Endothelial cell (in vitro differentiated cells): ENCODE measurements at regions not wholly inside any gene's neighbourhood (a gene's known extent, or its start where the extent isn't known, plus 50 kb on each side); places are given as distances from the start of the nearest gene placed in this dataset.

Source experiments
- DNase-seq: peaks from one replicate; pipeline ENCODE4 v3.0.0; 2021; ENCODE audit warnings: low spot score
- H3K27ac Mint-ChIP-seq: one replicate; pipeline ENCODE4 v1.8.0; 2021; ENCODE audit warnings: mixed read lengths, inconsistent platforms; ENCODE audit not compliant: unreplicated experiment
- H3K27me3 Mint-ChIP-seq: one replicate; pipeline ENCODE4 v1.8.0; 2021; ENCODE audit warnings: mild to moderate bottlenecking, moderate library complexity, mixed read lengths, inconsistent platforms; ENCODE audit not compliant: unreplicated experiment
- H3K36me3 Mint-ChIP-seq: one replicate; pipeline ENCODE4 v1.8.0; 2021; ENCODE audit warnings: mild to moderate bottlenecking, low read depth, mixed read lengths, inconsistent platforms; ENCODE audit not compliant: unreplicated experiment
- H3K4me1 Mint-ChIP-seq: one replicate; pipeline ENCODE4 v1.8.0; 2021; ENCODE audit warnings: mild to moderate bottlenecking, mixed read lengths, inconsistent platforms; ENCODE audit not compliant: unreplicated experiment
- H3K4me3 Mint-ChIP-seq: one replicate; pipeline ENCODE4 v1.8.0; 2021; ENCODE audit warnings: mild to moderate bottlenecking, mixed read lengths, inconsistent platforms; ENCODE audit not compliant: unreplicated experiment
- H3K9me3 Mint-ChIP-seq: one replicate; pipeline ENCODE4 v1.8.0; 2021; ENCODE audit warnings: mixed read lengths, inconsistent platforms; ENCODE audit not compliant: unreplicated experiment
- TF ChIP-seq, protein P1 (sequence below): fragments of 200-600 bp; sonication (generic); IDR thresholded peaks from one replicate; pipeline ENCODE4 v1.5.0; 2021; ENCODE audit warnings: antibody characterized with exemption; ENCODE audit not compliant: unreplicated experiment

DNA sequence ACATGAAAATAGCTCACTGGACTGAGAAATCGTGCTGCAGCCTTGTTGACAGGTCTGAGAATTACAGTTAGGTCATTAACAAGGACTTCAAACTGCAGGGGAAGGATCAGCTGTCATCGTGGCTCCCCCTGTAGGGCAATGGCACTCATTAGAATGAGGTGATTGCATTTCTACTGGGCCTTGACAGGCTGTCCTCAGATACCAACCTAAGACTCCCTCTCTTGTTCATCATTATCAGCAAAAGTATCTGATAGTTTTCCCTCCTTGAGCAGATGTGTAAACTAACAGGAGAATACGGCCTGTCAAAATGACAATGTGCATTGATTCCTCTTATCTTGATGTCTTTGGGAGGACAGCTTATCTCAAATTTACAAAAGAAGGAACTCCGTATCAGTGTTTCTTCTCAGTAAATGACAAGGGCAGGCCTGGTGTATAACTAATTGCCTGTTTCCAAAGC is 648.5 kb upstream of the LRRN3 start:
- H3K27ac Mint-ChIP-seq = no peak overlapping the region
- H3K36me3 Mint-ChIP-seq = no peaks in the 10 kb centered on the region
- H3K9me3 Mint-ChIP-seq = no peaks in the 10 kb centered on the region
- H3K27me3 Mint-ChIP-seq = peaks cover 3% of the 10 kb centered on the region
- TF ChIP-seq, protein P1, sequence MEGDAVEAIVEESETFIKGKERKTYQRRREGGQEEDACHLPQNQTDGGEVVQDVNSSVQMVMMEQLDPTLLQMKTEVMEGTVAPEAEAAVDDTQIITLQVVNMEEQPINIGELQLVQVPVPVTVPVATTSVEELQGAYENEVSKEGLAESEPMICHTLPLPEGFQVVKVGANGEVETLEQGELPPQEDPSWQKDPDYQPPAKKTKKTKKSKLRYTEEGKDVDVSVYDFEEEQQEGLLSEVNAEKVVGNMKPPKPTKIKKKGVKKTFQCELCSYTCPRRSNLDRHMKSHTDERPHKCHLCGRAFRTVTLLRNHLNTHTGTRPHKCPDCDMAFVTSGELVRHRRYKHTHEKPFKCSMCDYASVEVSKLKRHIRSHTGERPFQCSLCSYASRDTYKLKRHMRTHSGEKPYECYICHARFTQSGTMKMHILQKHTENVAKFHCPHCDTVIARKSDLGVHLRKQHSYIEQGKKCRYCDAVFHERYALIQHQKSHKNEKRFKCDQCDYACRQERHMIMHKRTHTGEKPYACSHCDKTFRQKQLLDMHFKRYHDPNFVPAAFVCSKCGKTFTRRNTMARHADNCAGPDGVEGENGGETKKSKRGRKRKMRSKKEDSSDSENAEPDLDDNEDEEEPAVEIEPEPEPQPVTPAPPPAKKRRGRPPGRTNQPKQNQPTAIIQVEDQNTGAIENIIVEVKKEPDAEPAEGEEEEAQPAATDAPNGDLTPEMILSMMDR = peak; percentile 56
- peak; percentile 71 for DNase-seq
- no peaks in the 10 kb centered on the region for H3K4me1 Mint-ChIP-seq
- no peak overlapping the region for H3K4me3 Mint-ChIP-seq

DNA sequence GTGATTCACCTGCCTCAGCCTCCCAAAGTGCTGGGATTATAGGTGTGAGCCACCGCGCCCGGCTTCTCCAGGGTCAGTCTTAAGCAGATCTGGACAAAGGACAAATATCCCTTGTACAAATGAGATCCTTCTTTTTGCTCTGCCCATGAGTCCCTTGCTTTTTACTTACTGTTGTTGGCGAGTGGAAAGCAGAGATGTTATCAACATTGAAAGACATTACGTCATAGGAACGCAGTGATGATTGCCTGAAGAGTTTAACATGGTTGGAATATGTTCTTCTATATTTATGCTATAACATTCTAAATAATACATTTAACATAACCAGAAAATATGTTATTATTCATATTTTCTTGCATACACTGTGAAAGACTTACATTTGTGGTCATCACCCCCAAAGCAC is 644.3 kb upstream of the LRRN3 start:
- TF ChIP-seq, protein P1 = no peak
- Mint-ChIP-seq H3K9me3 (no peaks in the 10 kb centered on the region), H3K36me3 (no peaks in the 10 kb centered on the region), H3K4me3 (no peak overlapping the region), H3K4me1 (no peaks in the 10 kb centered on the region), H3K27ac (no peak overlapping the region), H3K27me3 (peaks cover 2% of the 10 kb centered on the region)
- no peak for DNase-seq

DNA sequence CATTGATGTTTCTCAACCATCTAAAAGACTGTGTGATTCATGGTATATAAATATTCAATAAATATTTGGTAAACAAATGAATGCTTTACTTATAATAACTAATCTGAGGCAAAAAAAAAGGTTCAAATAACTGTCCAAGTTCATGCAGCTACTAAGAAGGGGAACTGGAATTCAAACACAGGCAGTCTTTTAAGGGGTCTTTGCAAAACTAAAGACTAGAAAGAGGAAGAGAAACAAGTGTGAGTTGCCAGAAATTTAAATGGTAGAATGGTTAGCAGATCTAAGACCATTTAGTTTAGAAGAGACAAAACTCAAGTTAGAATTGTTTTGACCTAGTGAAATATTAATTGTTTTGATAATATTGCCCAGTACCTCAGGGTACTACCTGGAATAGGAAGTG is 642.0 kb upstream of the LRRN3 start:
- Mint-ChIP-seq H3K4me1 (no peaks in the 10 kb centered on the region), H3K27ac (no peak overlapping the region), H3K36me3 (no peaks in the 10 kb centered on the region), H3K4me3 (no peak overlapping the region), H3K9me3 (no peaks in the 10 kb centered on the region), H3K27me3 (peaks cover 2% of the 10 kb centered on the region)
- DNase-seq = no peak
- TF ChIP-seq, protein P1 = no peak

DNA sequence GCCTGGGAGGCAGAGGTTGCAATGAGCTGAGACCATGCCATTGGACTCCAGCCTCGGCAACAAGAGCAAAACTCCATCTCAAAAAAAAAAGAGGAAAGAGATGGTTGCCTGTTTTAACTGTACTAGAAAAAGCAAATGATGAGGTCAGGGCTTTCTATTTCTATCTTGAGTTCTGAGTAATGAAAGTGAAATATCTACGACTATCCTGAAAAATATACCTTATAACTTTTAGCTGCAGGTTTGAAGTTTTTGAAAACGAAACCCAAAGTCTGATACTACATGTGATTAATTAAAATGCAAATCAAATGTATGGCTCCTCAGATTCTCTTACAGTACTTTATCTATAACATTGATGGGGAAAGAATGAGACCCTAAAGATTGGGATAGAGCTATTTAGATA is 636.2 kb upstream of the LRRN3 start:
- Mint-ChIP-seq H3K27me3 (no peaks in the 10 kb centered on the region), H3K4me3 (no peak overlapping the region), H3K27ac (no peak overlapping the region), H3K4me1 (no peaks in the 10 kb centered on the region), H3K9me3 (no peaks in the 10 kb centered on the region), H3K36me3 (no peaks in the 10 kb centered on the region)
- no peak for DNase-seq
- TF ChIP-seq, protein P1 = no peak

DNA sequence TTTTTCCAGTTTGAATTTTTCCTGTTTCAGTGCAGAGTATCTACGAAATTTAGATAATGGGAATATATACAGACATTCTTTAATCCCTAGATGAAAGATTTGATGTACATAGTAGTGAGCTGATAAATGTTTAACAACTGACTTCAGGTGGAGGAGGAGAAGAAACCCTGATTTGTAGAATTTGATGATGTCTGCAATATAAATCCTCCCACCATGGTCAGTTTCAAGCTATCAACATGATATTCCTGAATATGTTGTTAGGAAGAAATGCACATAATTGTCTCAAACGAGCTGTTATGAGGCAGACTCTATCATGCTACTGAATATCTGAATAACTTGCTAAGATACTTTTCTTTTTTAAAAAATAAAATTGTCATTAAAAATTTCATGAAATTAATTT is 629.3 kb upstream of the LRRN3 start:
- no peaks in the 10 kb centered on the region for H3K9me3 Mint-ChIP-seq
- no peak overlapping the region for H3K27ac Mint-ChIP-seq
- no peaks in the 10 kb centered on the region for H3K27me3 Mint-ChIP-seq
- H3K4me1 Mint-ChIP-seq = no peaks in the 10 kb centered on the region
- no peak for DNase-seq
- TF ChIP-seq, protein P1 = no peak
- H3K36me3 Mint-ChIP-seq = no peaks in the 10 kb centered on the region
- no peak overlapping the region for H3K4me3 Mint-ChIP-seq
